ENCODE measurements at regions not wholly inside any gene's neighbourhood (a gene's known extent, or its start where the extent isn't known, plus 50 kb on each side); places are given as distances from the start of the nearest gene placed in this dataset.
A peak's percentile ranks its signal among the peaks of the same experiment; 100 is the strongest.
"Not testable (repeated sequence)": the region's sequence is repeated elsewhere in the genome, so short reads cannot be mapped to it uniquely, and the experiment has no call there.

- no peak for TF ChIP-seq CTCF (IDR thresholded peaks at IDR 0.05; ENCODE audit: low read depth, low read length, missing control alignments)
- in situ Hi-C loops (cut with HindIII; ENCODE audit: low sequenced_read_pairs): loop anchor here (5.0 to 10.0 kb wide), 2 partner anchors 423 to 900 kb away; no protein-coding TSS in a partner anchor
- no peak overlapping the region for H3K4me3 ChIP-seq (ENCODE audit: low read depth, low read length)
- no peak for DNase-seq (ENCODE audit: low read depth)
Observed at GRCh38 chr3:24687671-24688070, 193.0 kb upstream of the THRB start.

- TF ChIP-seq CTCF (IDR thresholded peaks at IDR 0.05; ENCODE audit: low read depth, low read length, missing control alignments): no peak
- in situ Hi-C loops (cut with HindIII; ENCODE audit: low sequenced_read_pairs): loop anchor here (5.0 to 10.0 kb wide), 2 partner anchors 424 to 899 kb away; no protein-coding TSS in a partner anchor
- no peak overlapping the region for H3K4me3 ChIP-seq (ENCODE audit: low read depth, low read length)
- no peak for DNase-seq (ENCODE audit: low read depth)
Observed at GRCh38 chr3:24688446-24689148, 193.9 kb upstream of the THRB start.

- in situ Hi-C loops (cut with HindIII; ENCODE audit: low sequenced_read_pairs): loop anchor here (5.0 to 10.0 kb wide), 2 partner anchors 425 to 898 kb away; no protein-coding TSS in a partner anchor
- no peak for DNase-seq (ENCODE audit: low read depth)
- H3K4me3 ChIP-seq (ENCODE audit: low read depth, low read length): no peak overlapping the region
- no peak for TF ChIP-seq CTCF (IDR thresholded peaks at IDR 0.05; ENCODE audit: low read depth, low read length, missing control alignments)
Observed at GRCh38 chr3:24689353-24689752, 194.7 kb upstream of the THRB start.

GRCh38 chr3:24690777-24691176, 196.1 kb upstream of the THRB start:
- TF ChIP-seq CTCF (IDR thresholded peaks at IDR 0.05; ENCODE audit: low read depth, low read length, missing control alignments): no peak
- H3K4me3 ChIP-seq (ENCODE audit: low read depth, low read length): no peak overlapping the region
- in situ Hi-C loops (cut with HindIII; ENCODE audit: low sequenced_read_pairs): no loop called here
- DNase-seq (ENCODE audit: low read depth): no peak

GRCh38 chr3:24699078-24699477, 204.4 kb upstream of the THRB start:
- H3K4me3 ChIP-seq (ENCODE audit: low read depth, low read length); DNase-seq (ENCODE audit: low read depth); in situ Hi-C loops (cut with HindIII; ENCODE audit: low sequenced_read_pairs): not testable (repeated sequence)

- in situ Hi-C loops (cut with HindIII; ENCODE audit: low sequenced_read_pairs): no loop called here
- peak; percentile 69 for DNase-seq (ENCODE audit: low read depth)
- TF ChIP-seq CTCF (IDR thresholded peaks at IDR 0.05; ENCODE audit: low read depth, low read length, missing control alignments): no peak
- no peak overlapping the region for H3K4me3 ChIP-seq (ENCODE audit: low read depth, low read length)
Observed at GRCh38 chr3:24704496-24704895, 209.8 kb upstream of the THRB start.

GRCh38 chr3:24707936-24708335, 213.3 kb upstream of the THRB start:
- in situ Hi-C loops (cut with HindIII; ENCODE audit: low sequenced_read_pairs): no loop called here
- no peak overlapping the region for H3K4me3 ChIP-seq (ENCODE audit: low read depth, low read length)
- TF ChIP-seq CTCF (IDR thresholded peaks at IDR 0.05; ENCODE audit: low read depth, low read length, missing control alignments): no peak
- no peak for DNase-seq (ENCODE audit: low read depth)

All from astrocyte of the cerebellum (primary cell).